GM23338 (cell line): ENCODE measurements at regions not wholly inside any gene's neighbourhood (a gene's known extent, or its start where the extent isn't known, plus 50 kb on each side); places are given as distances from the start of the nearest gene placed in this dataset.

Experiments used
- CTCF ChIP-seq, 2 experiments: fragments of 200-600 bp in 1 of 2; sonication (generic) in 1 of 2; conservative IDR thresholded peaks; 2 replicates each; pipeline versions ENCODE4 v1.5.1 to v1.6.1; 2016 to 2017; ENCODE audit warnings: antibody characterized with exemption in 2 of 2, low read depth in 2 of 2, mild to moderate bottlenecking in 2 of 2, moderate library complexity in 1 of 2
- EZH2 ChIP-seq: fragments of 200-600 bp; sonication (generic); IDR thresholded peaks from one replicate; pipeline ENCODE4 v1.8.0; 2017; ENCODE audit warnings: antibody characterized with exemption, mild to moderate bottlenecking, low read depth; ENCODE audit not compliant: unreplicated experiment
- POLR2AphosphoS5 ChIP-seq: IDR thresholded peaks from 2 replicates; pipeline ENCODE4 v1.6.1; 2016; ENCODE audit warnings: antibody characterized with exemption, low read depth

GRCh38 chrX:128438082-128438481 lies 385.9 kb upstream of the ACTRT1 start:
- TF ChIP-seq CTCF (conservative IDR thresholded peaks at IDR 0.05; ENCODE audit: low read depth in 2 of 2) (no peak), POLR2AphosphoS5 (no peak), EZH2 (no peak)
